HG03469 (cell line): ENCODE measurements at regions not wholly inside any gene's neighbourhood (a gene's known extent, or its start where the extent isn't known, plus 50 kb on each side); places are given as distances from the start of the nearest gene placed in this dataset.

Experiments used
- ATAC-seq: cut with Tn5 transposase; IDR thresholded peaks from one replicate; pipeline ENCODE4 v1.9.1; 2021; ENCODE audit warnings: mild to moderate bottlenecking, moderate library complexity, moderate number of reproducible peaks; ENCODE audit not compliant: unreplicated experiment

- no peak for ATAC-seq
Measured at GRCh38 chr1:69126796-69127195, 440.9 kb upstream of the LRRC7 start.

GRCh38 chr1:69128204-69128603 lies 439.5 kb upstream of the LRRC7 start:
- no peak for ATAC-seq

GRCh38 chr1:69129538-69129937 lies 438.2 kb upstream of the LRRC7 start:
- ATAC-seq: no peak

GRCh38 chr1:69138172-69138571 lies 429.6 kb upstream of the LRRC7 start:
- no peak for ATAC-seq

GRCh38 chr1:69139007-69139406 lies 428.7 kb upstream of the LRRC7 start:
- no peak for ATAC-seq

- no peak for ATAC-seq
Measured at GRCh38 chr1:69146303-69146702, 421.4 kb upstream of the LRRC7 start.

GRCh38 chr1:69148731-69149130 lies 419.0 kb upstream of the LRRC7 start:
- ATAC-seq: no peak

GRCh38 chr1:69157046-69157756 lies 410.5 kb upstream of the LRRC7 start:
- ATAC-seq: no peak

GRCh38 chr1:69163241-69163640 lies 404.5 kb upstream of the LRRC7 start:
- no peak for ATAC-seq

- ATAC-seq: no peak
Measured at GRCh38 chr1:69163779-69164178, 403.9 kb upstream of the LRRC7 start.

GRCh38 chr1:69167876-69168275 lies 399.8 kb upstream of the LRRC7 start:
- no peak for ATAC-seq

- no peak for ATAC-seq
Measured at GRCh38 chr1:69171248-69171647, 396.5 kb upstream of the LRRC7 start.

- no peak for ATAC-seq
Measured at GRCh38 chr1:69172003-69173000, 395.4 kb upstream of the LRRC7 start.

- ATAC-seq: no peak
Measured at GRCh38 chr1:69175053-69175452, 392.7 kb upstream of the LRRC7 start.

- ATAC-seq: no peak
Measured at GRCh38 chr1:69180358-69180757, 387.4 kb upstream of the LRRC7 start.

- no peak for ATAC-seq
Measured at GRCh38 chr1:69185378-69185777, 382.3 kb upstream of the LRRC7 start.

GRCh38 chr1:69191335-69191734 lies 376.4 kb upstream of the LRRC7 start:
- ATAC-seq: no peak

- no peak for ATAC-seq
Measured at GRCh38 chr1:69195136-69195535, 372.6 kb upstream of the LRRC7 start.

- ATAC-seq: no peak
Measured at GRCh38 chr1:69196071-69196470, 371.7 kb upstream of the LRRC7 start.

- no peak for ATAC-seq
Measured at GRCh38 chr1:69197816-69198215, 369.9 kb upstream of the LRRC7 start.

- no peak for ATAC-seq
Measured at GRCh38 chr1:69201716-69202115, 366.0 kb upstream of the LRRC7 start.

GRCh38 chr1:69203166-69203565 lies 364.6 kb upstream of the LRRC7 start:
- no peak for ATAC-seq
